ENCODE measurements at regions not wholly inside any gene's neighbourhood (a gene's known extent, or its start where the extent isn't known, plus 50 kb on each side); places are given as distances from the start of the nearest gene placed in this dataset.
"Not testable (repeated sequence)": the region's sequence is repeated elsewhere in the genome, so short reads cannot be mapped to it uniquely, and the experiment has no call there.

DNA sequence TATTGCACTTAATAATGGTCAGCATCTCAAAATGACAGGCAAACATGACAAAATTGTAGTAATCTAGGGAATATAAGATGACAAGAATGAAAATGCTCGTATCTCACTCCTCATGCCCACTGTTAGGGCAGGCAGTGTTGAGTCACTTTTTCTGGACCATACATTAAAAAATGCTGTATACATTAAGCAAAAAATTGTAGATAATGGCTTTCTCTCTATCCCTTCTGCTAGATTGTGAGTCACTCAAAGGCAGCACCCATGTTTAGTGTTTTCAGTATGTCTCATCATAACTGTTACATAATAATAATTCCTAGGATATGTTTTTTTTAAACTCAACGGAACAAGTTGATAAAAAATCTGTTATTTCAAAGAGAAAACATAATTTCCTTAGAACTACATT lies 199.3 kb downstream of the TENT5A start:
- Histone ChIP-seq H3K9me3 (ENCODE audit: insufficient read depth, low read length) (no peaks in the 10 kb centered on the region), H3K36me3 (ENCODE audit: insufficient read depth, insufficient read length, low read length) (no peaks in the 10 kb centered on the region), H3K4me3 (ENCODE audit: insufficient read length, low read depth) (no peak overlapping the region), H3K9ac (ENCODE audit: insufficient read length, low read depth) (no peak overlapping the region), H3K4me1 (ENCODE audit: insufficient read depth, insufficient read length) (no peaks in the 10 kb centered on the region), H3K27me3 (ENCODE audit: insufficient read depth, insufficient read length) (no peaks in the 10 kb centered on the region)
- TF ChIP-seq ZNF274 (IDR thresholded peaks at IDR 0.05; ENCODE audit: low read depth, low read length) (no peak), YY1 (IDR thresholded peaks at IDR 0.05; ENCODE audit: insufficient read depth, insufficient read length) (no peak), SUZ12 (IDR thresholded peaks at IDR 0.05; ENCODE audit: extremely low read depth, insufficient read depth, insufficient read length) (no peak)
- no peak for DNase-seq (ENCODE audit: low read depth, low spot score)

DNA sequence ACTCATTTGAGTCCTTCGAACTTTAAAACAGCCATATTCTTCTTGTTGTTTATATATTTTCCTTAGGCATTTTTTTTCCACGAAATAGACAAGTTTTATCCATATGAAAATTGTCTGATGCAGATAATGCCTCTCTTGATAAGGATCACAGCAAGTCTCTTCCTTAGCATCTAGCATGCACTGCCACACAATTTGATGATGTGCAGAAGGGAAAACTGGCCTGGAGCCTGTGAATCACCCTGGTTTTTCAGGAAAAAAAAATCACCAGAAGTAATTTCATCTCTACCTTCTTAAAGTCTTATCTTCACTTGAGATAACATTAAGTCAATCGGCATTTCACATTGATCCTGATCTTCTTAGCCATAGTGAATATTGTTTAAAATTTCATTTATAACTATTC lies 199.8 kb downstream of the TENT5A start:
- no peak for TF ChIP-seq ZNF274 (IDR thresholded peaks at IDR 0.05; ENCODE audit: low read depth, low read length)
- no peak for TF ChIP-seq YY1 (IDR thresholded peaks at IDR 0.05; ENCODE audit: insufficient read depth, insufficient read length)
- no peak for TF ChIP-seq SUZ12 (IDR thresholded peaks at IDR 0.05; ENCODE audit: extremely low read depth, insufficient read depth, insufficient read length)
- Histone ChIP-seq H3K4me1 (ENCODE audit: insufficient read depth, insufficient read length) (no peaks in the 10 kb centered on the region), H3K4me3 (ENCODE audit: insufficient read length, low read depth) (no peak overlapping the region), H3K27me3 (ENCODE audit: insufficient read depth, insufficient read length) (no peaks in the 10 kb centered on the region), H3K36me3 (ENCODE audit: insufficient read depth, insufficient read length, low read length) (no peaks in the 10 kb centered on the region), H3K9ac (ENCODE audit: insufficient read length, low read depth) (no peak overlapping the region), H3K9me3 (ENCODE audit: insufficient read depth, low read length) (no peaks in the 10 kb centered on the region)
- DNase-seq (ENCODE audit: low read depth, low spot score): no peak

DNA sequence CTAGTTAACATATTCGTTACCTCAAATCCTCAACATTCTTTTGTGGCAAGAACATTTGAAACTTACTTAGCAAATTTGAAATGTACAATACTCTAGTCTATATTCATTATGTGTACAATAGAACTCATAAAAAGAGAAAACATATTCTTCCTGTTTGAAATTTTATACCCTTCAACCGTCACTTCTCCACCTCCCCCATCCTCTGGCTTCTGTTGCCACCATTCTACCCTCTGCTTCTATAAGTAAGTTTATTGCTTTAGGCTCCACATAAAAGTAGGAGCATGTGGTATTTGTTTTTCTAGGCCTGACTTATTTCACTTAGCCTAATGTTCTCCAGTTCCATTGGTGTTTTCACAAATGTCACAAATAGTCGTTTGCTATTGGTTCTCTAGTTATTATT lies 205.3 kb downstream of the TENT5A start:
- Histone ChIP-seq H3K9me3 (ENCODE audit: insufficient read depth, low read length) (no peaks in the 10 kb centered on the region), H3K27me3 (ENCODE audit: insufficient read depth, insufficient read length) (no peaks in the 10 kb centered on the region), H3K9ac (ENCODE audit: insufficient read length, low read depth) (no peak overlapping the region), H3K36me3 (ENCODE audit: insufficient read depth, insufficient read length, low read length) (no peaks in the 10 kb centered on the region), H3K4me1 (ENCODE audit: insufficient read depth, insufficient read length) (no peaks in the 10 kb centered on the region), H3K4me3 (ENCODE audit: insufficient read length, low read depth) (no peak overlapping the region)
- no peak for TF ChIP-seq YY1 (IDR thresholded peaks at IDR 0.05; ENCODE audit: insufficient read depth, insufficient read length)
- TF ChIP-seq ZNF274 (IDR thresholded peaks at IDR 0.05; ENCODE audit: low read depth, low read length): no peak
- no peak for TF ChIP-seq SUZ12 (IDR thresholded peaks at IDR 0.05; ENCODE audit: extremely low read depth, insufficient read depth, insufficient read length)
- DNase-seq (ENCODE audit: low read depth, low spot score): no peak

DNA sequence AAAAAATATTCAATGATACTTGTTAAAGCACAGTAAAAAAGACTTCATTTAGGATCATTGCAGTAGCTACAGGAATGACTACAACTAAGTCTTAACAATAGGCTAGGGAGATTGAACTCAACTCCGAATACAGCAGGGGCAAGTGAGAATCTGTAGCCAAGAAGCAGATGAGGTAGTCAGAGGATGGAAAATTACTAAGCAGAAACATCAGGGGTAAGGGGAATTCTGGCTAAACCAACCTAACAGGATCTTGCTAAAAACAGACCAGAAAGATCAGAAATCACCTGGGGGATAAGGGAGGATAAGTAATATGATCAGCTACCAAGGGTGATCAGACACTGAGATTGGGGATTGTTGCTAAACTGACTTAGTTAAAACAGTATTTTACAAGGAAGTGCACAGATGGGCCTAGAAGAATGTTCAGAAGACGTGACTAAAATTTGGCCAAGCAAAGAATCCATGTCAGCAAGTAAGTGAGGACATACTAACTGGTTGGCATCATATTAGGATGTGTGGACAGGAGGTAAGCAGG lies 217.5 kb downstream of the TENT5A start:
- Histone ChIP-seq H3K4me1 (ENCODE audit: insufficient read depth, insufficient read length) (no peaks in the 10 kb centered on the region), H3K9me3 (ENCODE audit: insufficient read depth, low read length) (no peaks in the 10 kb centered on the region), H3K36me3 (ENCODE audit: insufficient read depth, insufficient read length, low read length) (no peaks in the 10 kb centered on the region), H3K9ac (ENCODE audit: insufficient read length, low read depth) (no peak overlapping the region), H3K4me3 (ENCODE audit: insufficient read length, low read depth) (no peak overlapping the region), H3K27me3 (ENCODE audit: insufficient read depth, insufficient read length) (no peaks in the 10 kb centered on the region)
- TF ChIP-seq ZNF274 (IDR thresholded peaks at IDR 0.05; ENCODE audit: low read depth, low read length) (no peak), YY1 (IDR thresholded peaks at IDR 0.05; ENCODE audit: insufficient read depth, insufficient read length) (no peak), SUZ12 (IDR thresholded peaks at IDR 0.05; ENCODE audit: extremely low read depth, insufficient read depth, insufficient read length) (no peak)
- DNase-seq (ENCODE audit: low read depth, low spot score): no peak

DNA sequence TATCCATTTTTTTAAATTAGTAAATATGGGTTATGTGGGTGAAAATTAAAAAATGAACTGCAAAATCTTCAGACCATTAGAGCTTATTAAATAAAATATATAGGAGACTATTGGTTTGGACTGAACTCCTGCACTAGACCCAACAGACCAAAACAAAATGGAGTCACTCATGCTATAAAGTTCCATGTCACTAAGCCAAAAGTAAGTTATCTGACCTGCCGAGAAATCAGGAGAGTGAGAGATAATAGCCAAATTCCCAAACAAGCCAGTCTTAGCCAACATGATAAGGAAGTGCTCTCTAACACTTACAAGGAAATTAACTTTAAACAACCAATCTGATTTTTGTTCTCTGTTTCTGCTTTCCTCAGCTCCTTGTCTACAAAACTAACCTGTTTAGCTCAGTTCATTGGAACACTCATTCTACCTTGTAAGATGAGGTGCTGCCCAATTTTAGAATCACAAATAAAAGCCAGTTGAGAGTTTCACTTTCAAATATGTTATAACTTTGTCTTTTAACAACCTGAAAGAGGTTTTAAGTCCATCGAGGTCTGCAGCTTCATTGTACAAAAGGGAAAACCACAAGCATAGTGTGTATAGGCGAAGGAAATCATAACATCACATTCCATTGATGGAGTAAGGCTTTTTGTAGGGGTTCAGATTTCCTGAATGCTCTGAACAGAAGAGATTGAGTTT lies 220.5 kb downstream of the TENT5A start:
- H3K9me3 ChIP-seq (ENCODE audit: insufficient read depth, low read length): no peaks in the 10 kb centered on the region
- no peaks in the 10 kb centered on the region for H3K27me3 ChIP-seq (ENCODE audit: insufficient read depth, insufficient read length)
- H3K36me3 ChIP-seq (ENCODE audit: insufficient read depth, insufficient read length, low read length): no peaks in the 10 kb centered on the region
- TF ChIP-seq SUZ12 (IDR thresholded peaks at IDR 0.05; ENCODE audit: extremely low read depth, insufficient read depth, insufficient read length) (no peak), YY1 (IDR thresholded peaks at IDR 0.05; ENCODE audit: insufficient read depth, insufficient read length) (no peak), ZNF274 (IDR thresholded peaks at IDR 0.05; ENCODE audit: low read depth, low read length) (no peak)
- no peaks in the 10 kb centered on the region for H3K4me1 ChIP-seq (ENCODE audit: insufficient read depth, insufficient read length)
- no peak overlapping the region for H3K9ac ChIP-seq (ENCODE audit: insufficient read length, low read depth)
- no peak overlapping the region for H3K4me3 ChIP-seq (ENCODE audit: insufficient read length, low read depth)
- DNase-seq (ENCODE audit: low read depth, low spot score): no peak

DNA sequence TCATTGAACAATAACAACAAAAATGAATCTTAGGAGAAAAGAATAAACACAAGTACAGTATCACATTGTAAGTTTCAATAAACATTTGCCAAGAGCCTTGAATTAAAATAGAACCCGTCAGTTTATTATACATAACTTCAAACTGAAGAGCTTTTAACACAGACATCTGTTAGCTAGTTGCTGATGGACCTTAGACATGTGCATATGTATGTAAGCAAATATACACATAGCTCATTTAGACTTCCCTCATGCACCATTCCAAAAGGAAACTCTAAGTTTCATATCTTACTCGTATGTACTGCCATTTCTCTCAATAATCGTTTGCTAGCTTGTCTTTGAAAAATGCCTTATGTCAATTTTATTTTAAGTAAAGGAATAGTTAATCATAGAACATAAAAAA lies 235.0 kb downstream of the TENT5A start:
- Histone ChIP-seq H3K9me3 (ENCODE audit: insufficient read depth, low read length) (no peaks in the 10 kb centered on the region), H3K27me3 (ENCODE audit: insufficient read depth, insufficient read length) (no peaks in the 10 kb centered on the region), H3K36me3 (ENCODE audit: insufficient read depth, insufficient read length, low read length) (no peaks in the 10 kb centered on the region), H3K4me1 (ENCODE audit: insufficient read depth, insufficient read length) (no peaks in the 10 kb centered on the region), H3K4me3 (ENCODE audit: insufficient read length, low read depth) (no peak overlapping the region), H3K9ac (ENCODE audit: insufficient read length, low read depth) (no peak overlapping the region)
- no peak for DNase-seq (ENCODE audit: low read depth, low spot score)
- TF ChIP-seq YY1 (IDR thresholded peaks at IDR 0.05; ENCODE audit: insufficient read depth, insufficient read length): no peak
- TF ChIP-seq SUZ12 (IDR thresholded peaks at IDR 0.05; ENCODE audit: extremely low read depth, insufficient read depth, insufficient read length): no peak
- no peak for TF ChIP-seq ZNF274 (IDR thresholded peaks at IDR 0.05; ENCODE audit: low read depth, low read length)

DNA sequence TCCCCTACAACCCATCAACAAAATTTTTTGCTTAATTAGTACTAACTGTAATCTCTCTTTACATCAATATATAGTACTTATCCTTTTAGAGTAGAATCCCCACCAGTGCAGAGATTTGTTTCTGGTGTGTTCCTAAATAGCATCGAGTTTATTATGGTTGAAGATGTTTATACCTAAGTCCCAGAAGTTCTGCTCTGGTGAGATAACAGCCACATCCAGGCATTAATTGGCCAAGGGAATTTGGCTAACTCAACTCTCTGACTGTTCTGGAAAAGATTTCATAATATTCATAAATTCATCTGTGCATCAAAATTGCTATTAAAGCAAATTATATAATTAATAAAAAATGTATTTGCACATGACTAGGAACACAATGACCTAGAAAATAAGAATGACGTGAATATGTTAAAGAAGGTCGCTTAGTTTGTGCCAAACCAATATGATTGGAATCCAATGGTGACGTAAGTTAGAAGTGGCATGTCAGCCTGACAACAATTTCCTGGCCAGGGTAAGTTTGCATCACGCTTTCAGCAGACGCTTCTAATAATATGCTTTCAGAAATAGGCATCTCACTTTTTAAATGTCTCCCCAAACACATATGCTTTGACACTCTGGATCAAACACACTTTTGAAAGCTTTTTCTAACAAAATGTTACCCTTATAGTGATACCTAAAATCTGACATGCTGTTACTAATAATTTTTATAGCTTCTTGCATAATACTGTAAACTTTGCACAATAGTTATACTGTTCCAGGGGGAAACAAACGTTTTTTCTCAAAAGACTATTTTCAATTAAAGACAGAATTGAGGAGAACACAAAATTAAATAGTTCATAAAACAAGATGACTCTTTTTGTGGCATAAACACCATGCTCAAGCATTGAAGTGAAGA lies 236.7 kb downstream of the TENT5A start:
- DNase-seq (ENCODE audit: low read depth, low spot score): no peak

DNA sequence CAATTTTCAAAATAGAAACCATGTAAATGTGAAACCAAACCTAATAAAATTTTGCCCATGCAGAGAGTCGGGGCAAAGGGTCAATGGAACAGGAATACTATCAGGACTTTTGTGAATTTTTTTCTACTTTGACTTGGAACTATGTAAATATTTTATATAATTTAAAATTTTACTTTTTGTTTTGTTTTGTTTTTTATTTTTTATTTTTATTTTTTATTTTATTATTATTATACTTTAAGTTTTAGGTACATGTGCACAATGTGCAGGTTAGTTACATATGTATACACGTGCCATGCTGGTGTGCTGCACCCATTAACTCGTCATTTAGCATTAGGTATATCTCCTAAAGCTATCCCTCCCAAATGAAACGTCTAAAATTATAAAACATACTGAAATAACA lies 238.3 kb downstream of the TENT5A start:
- not testable (repeated sequence) for H3K9ac ChIP-seq (ENCODE audit: insufficient read length, low read depth); H3K36me3 ChIP-seq (ENCODE audit: insufficient read depth, insufficient read length, low read length); H3K4me3 ChIP-seq (ENCODE audit: insufficient read length, low read depth); H3K9me3 ChIP-seq (ENCODE audit: insufficient read depth, low read length); DNase-seq (ENCODE audit: low read depth, low spot score); H3K27me3 ChIP-seq (ENCODE audit: insufficient read depth, insufficient read length); H3K4me1 ChIP-seq (ENCODE audit: insufficient read depth, insufficient read length)

More for the DNA sequence above, 236.7 kb downstream of the TENT5A start:
- Histone ChIP-seq H3K27me3 (ENCODE audit: insufficient read depth, insufficient read length) (no peaks in the 10 kb centered on the region), H3K9ac (ENCODE audit: insufficient read length, low read depth) (no peak overlapping the region), H3K36me3 (ENCODE audit: insufficient read depth, insufficient read length, low read length) (no peaks in the 10 kb centered on the region), H3K9me3 (ENCODE audit: insufficient read depth, low read length) (no peaks in the 10 kb centered on the region), H3K4me1 (ENCODE audit: insufficient read depth, insufficient read length) (no peaks in the 10 kb centered on the region), H3K4me3 (ENCODE audit: insufficient read length, low read depth) (no peak overlapping the region)
- TF ChIP-seq SUZ12 (IDR thresholded peaks at IDR 0.05; ENCODE audit: extremely low read depth, insufficient read depth, insufficient read length): no peak
- TF ChIP-seq ZNF274 (IDR thresholded peaks at IDR 0.05; ENCODE audit: low read depth, low read length): no peak
- TF ChIP-seq YY1 (IDR thresholded peaks at IDR 0.05; ENCODE audit: insufficient read depth, insufficient read length): no peak

Measured in NT2/D1 (cell line).